Adrenal gland (tissue), 9 donors: ENCODE measurements at regions not wholly inside any gene's neighbourhood (a gene's known extent, or its start where the extent isn't known, plus 50 kb on each side); places are given as distances from the start of the nearest gene placed in this dataset.

ENCODE experiments used
- DNase-seq, 7 donors: peaks; one replicate each; pipeline ENCODE4 v3.0.0-alpha.2; 2019 to 2020
- H3K27ac ChIP-seq, 5 donors: fragments of 200-600 bp; sonication (generic) in 4 of 5; 1 replicate in 3 of 5; 2 replicates in 2 of 5; pipeline versions ENCODE4 v1.5.1 to v1.8.0; 2016 to 2020; ENCODE audit warnings: mild to moderate bottlenecking in 1 of 5
- H3K27me3 ChIP-seq: fragments of 200-600 bp; 2 replicates; pipeline ENCODE4 v1.8.0; 2021
- H3K36me3 ChIP-seq, 2 donors: fragments of 200-600 bp; replicated peaks in 1 of 2; 1 replicate in 1 of 2; 2 replicates in 1 of 2; pipeline versions ENCODE4 v1.5.1 to v1.8.0; 2018 to 2022
- H3K4me1 ChIP-seq, 2 donors: fragments of 200-600 bp; replicated peaks in 1 of 2; 1 replicate in 1 of 2; 2 replicates in 1 of 2; pipeline versions ENCODE4 v1.5.1 to v1.8.0; 2018 to 2021
- H3K4me3 ChIP-seq, 4 donors: fragments of 200-600 bp; sonication (generic) in 3 of 4; one replicate each; pipeline ENCODE4 v1.5.1; 2016 to 2018
- H3K9me3 ChIP-seq, 3 donors: fragments of 200-600 bp; sonication (generic) in 1 of 3; replicated peaks in 1 of 3; 1 replicate in 2 of 3; 2 replicates in 1 of 3; pipeline versions ENCODE4 v1.5.1 to v1.8.0; 2016 to 2021
- CTCF ChIP-seq, 6 experiments: fragments of 450-650 bp in 4 of 6; fragments of 200-600 bp in 2 of 6; sonication (generic) in 1 of 6; IDR thresholded peaks; 1 replicate in 5 of 6; 2 replicates in 1 of 6; pipeline versions ENCODE4 v1.5.1 to v1.8.0; 2016 to 2021; ENCODE audit warnings: antibody characterized with exemption in 6 of 6, mild to moderate bottlenecking in 2 of 6, moderate library complexity in 1 of 6
- POLR2A ChIP-seq, 2 donors: fragments of 450-650 bp; IDR thresholded peaks; one replicate each; pipeline ENCODE4 v1.6.1; 2017; ENCODE audit warnings: antibody characterized with exemption in 2 of 2, mild to moderate bottlenecking in 2 of 2, moderate library complexity in 1 of 2
- WGBS, 4 donors: extraction: QIAGEN DNeasy Blood & Tissue Kit in 2 of 4; methylation state at CpG; one replicate each; pipeline versions ENCODE4 v1.1.5 to v1.1.7; 2013 to 2017; 5-methylcytosine and 5-hydroxymethylcytosine counted together
- intact Hi-C, 2 donors: fragments of 100-400 bp; cut with DNase I; formaldehyde crosslinking; loops; one replicate each; pipeline versions ENCODE4 v1.14.1 to v1.15.0; 2022 to 2023
- donor health status: healthy with polysubstance abuse.
- donor health status: Bipolar disorder and iron deficiency.
- donor health status: DM: yes; HTN: yes; CAD: no.
- donor health status: DM: no; HTN: no; CAD: no.
- donor health status: DM: no; HTN: no; CAD: no.

GRCh38 chr14:101083564-101084435 lies 180.3 kb upstream of the RTL1 start:
- no peak overlapping the region for H3K4me3 ChIP-seq
- H3K36me3 ChIP-seq: no peaks in the 10 kb centered on the region
- 77 to 87% (median 80%) methylated on average over 8 to 18 of the region's 18 CpGs for WGBS, 4 donors
- no peaks in the 10 kb centered on the region for H3K4me1 ChIP-seq
- intact Hi-C loops: no loop called here
- no peaks in the 10 kb centered on the region for H3K27me3 ChIP-seq
- peak in 2 of 7 donors; percentile 18 to 30 for DNase-seq
- no peaks in the 10 kb centered on the region for H3K9me3 ChIP-seq
- H3K27ac ChIP-seq: no peak overlapping the region
- TF ChIP-seq POLR2A (IDR thresholded peaks at IDR 0.05) (no peak), CTCF (IDR thresholded peaks at IDR 0.05) (no peak)

GRCh38 chr14:101084436-101084826 lies 180.9 kb upstream of the RTL1 start:
- Histone ChIP-seq H3K9me3 (no peaks in the 10 kb centered on the region), H3K4me1 (no peaks in the 10 kb centered on the region), H3K36me3 (no peaks in the 10 kb centered on the region), H3K27ac (no peak overlapping the region), H3K27me3 (no peaks in the 10 kb centered on the region), H3K4me3 (no peak overlapping the region)
- intact Hi-C loops: no loop called here
- 89 to 96% (median 93%) methylated on average over 5 to 6 of the region's 6 CpGs for WGBS, 4 donors
- DNase-seq: peak in 1 of 7 donors; percentile 25
- TF ChIP-seq CTCF (IDR thresholded peaks at IDR 0.05) (no peak), POLR2A (IDR thresholded peaks at IDR 0.05) (no peak)

- WGBS, 4 donors: 72 to 86% (median 81%) methylated on average over 3 of the region's 3 CpGs
- H3K27ac ChIP-seq: no peak overlapping the region
- no peaks in the 10 kb centered on the region for H3K9me3 ChIP-seq
- TF ChIP-seq POLR2A (IDR thresholded peaks at IDR 0.05) (no peak), CTCF (IDR thresholded peaks at IDR 0.05) (no peak)
- no peak overlapping the region for H3K4me3 ChIP-seq
- H3K36me3 ChIP-seq: no peaks in the 10 kb centered on the region
- no peaks in the 10 kb centered on the region for H3K27me3 ChIP-seq
- no peaks in the 10 kb centered on the region for H3K4me1 ChIP-seq
- intact Hi-C loops: no loop called here
- peak in 1 of 7 donors; percentile 24 for DNase-seq
Observed at GRCh38 chr14:101086926-101087325, 183.4 kb upstream of the RTL1 start.

- H3K4me3 ChIP-seq: no peak overlapping the region
- DNase-seq: peak in 1 of 7 donors; percentile 7
- 85 to 93% (median 92%) methylated on average over 11 of the region's 11 CpGs for WGBS, 4 donors
- intact Hi-C loops: no loop called here
- H3K27me3 ChIP-seq: no peaks in the 10 kb centered on the region
- TF ChIP-seq POLR2A (IDR thresholded peaks at IDR 0.05) (no peak), CTCF (IDR thresholded peaks at IDR 0.05) (no peak)
- H3K36me3 ChIP-seq: no peaks in the 10 kb centered on the region
- no peaks in the 10 kb centered on the region for H3K4me1 ChIP-seq
- H3K9me3 ChIP-seq: no peaks in the 10 kb centered on the region
- no peak overlapping the region for H3K27ac ChIP-seq
Observed at GRCh38 chr14:101087614-101088394, 184.3 kb upstream of the RTL1 start.
